ENCODE measurements at regions not wholly inside any gene's neighbourhood (a gene's known extent, or its start where the extent isn't known, plus 50 kb on each side); places are given as distances from the start of the nearest gene placed in this dataset.

- no peak for TF ChIP-seq CTCF (IDR thresholded peaks at IDR 0.05; ENCODE audit: insufficient read depth, low read depth, low read length)
- no peak for TF ChIP-seq EZH2 (IDR thresholded peaks at IDR 0.05; ENCODE audit: insufficient read depth, low read length)
Measured at GRCh38 chrX:16392597-16392996, 225.3 kb downstream of the MAGEB17 start.

All from astrocyte (in vitro differentiated cells and primary cell).